ENCODE measurements at regions not wholly inside any gene's neighbourhood (a gene's known extent, or its start where the extent isn't known, plus 50 kb on each side); places are given as distances from the start of the nearest gene placed in this dataset.

DNA sequence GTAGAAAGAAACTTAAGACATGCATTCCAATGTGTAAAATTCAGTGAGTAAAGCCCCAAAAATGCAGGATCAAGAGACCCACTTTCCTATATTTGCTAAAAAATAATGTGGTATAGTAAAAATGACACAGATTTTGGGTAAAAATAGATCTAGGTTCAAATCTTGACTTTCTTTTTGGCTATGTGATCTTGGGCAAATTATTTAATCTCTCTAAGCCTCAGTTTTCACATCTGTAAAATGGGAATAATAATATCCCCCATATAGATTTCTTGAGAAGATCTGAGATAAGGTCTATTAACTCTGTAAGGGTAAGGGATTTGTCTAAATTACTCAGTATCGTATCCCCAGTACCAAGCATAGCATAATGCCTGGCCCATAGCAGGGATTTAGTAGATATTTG lies 172.3 kb downstream of the CARTPT start:
- TF ChIP-seq, protein P1, sequence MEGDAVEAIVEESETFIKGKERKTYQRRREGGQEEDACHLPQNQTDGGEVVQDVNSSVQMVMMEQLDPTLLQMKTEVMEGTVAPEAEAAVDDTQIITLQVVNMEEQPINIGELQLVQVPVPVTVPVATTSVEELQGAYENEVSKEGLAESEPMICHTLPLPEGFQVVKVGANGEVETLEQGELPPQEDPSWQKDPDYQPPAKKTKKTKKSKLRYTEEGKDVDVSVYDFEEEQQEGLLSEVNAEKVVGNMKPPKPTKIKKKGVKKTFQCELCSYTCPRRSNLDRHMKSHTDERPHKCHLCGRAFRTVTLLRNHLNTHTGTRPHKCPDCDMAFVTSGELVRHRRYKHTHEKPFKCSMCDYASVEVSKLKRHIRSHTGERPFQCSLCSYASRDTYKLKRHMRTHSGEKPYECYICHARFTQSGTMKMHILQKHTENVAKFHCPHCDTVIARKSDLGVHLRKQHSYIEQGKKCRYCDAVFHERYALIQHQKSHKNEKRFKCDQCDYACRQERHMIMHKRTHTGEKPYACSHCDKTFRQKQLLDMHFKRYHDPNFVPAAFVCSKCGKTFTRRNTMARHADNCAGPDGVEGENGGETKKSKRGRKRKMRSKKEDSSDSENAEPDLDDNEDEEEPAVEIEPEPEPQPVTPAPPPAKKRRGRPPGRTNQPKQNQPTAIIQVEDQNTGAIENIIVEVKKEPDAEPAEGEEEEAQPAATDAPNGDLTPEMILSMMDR (IDR thresholded peaks at IDR 0.05; ENCODE audit: insufficient read depth, missing control alignments): no peak
- DNase-seq (ENCODE audit: insufficient read length, low spot score) (no peak), FAIRE-seq (no peak)

GRCh38 chr5:71891856-71892255 lies 172.8 kb downstream of the CARTPT start:
- TF ChIP-seq, protein P1 (IDR thresholded peaks at IDR 0.05; ENCODE audit: insufficient read depth, missing control alignments): no peak
- DNase-seq (ENCODE audit: insufficient read length, low spot score): no peak
- no peak for FAIRE-seq

DNA sequence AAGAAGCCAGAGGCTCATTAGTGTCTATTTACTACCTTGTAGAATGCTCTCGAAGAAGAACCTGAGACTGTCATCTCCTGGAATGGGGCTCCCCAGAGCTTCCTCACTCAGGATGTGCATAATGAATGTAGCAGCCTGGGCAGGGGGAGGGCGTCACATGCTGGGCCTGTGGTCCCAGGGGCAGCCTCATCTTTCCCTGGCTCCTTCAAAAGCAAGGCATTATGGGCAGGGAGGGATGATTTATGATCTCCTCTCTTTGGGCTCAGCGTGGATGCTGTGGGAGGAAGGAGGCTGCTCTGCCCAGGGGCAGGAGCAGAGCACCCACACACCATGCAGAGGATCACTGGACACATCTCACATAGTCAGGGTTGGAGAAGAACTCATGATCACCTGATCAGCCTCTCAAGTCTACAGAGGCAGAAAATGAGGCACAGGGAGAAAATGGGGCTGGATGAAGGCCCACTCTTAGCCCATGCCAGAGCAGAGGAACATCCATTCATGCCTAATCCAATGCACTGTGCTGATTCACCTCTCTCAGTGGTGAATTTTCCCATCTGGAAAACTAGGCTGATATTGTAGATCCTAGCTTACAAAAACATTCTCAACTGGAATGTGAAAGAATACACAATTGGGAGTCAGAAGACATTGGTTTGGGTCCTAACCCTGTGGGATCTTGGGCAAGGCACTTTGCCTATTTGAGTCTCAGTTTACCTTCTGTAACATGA lies 173.7 kb downstream of the CARTPT start:
- FAIRE-seq (no peak), DNase-seq (ENCODE audit: insufficient read length, low spot score) (no peak)
- TF ChIP-seq, protein P1 (IDR thresholded peaks at IDR 0.05; ENCODE audit: insufficient read depth, missing control alignments): no peak

- TF ChIP-seq, protein P1 (IDR thresholded peaks at IDR 0.05; ENCODE audit: insufficient read depth, missing control alignments): no peak
- no peak for FAIRE-seq
- no peak for DNase-seq (ENCODE audit: insufficient read length, low spot score)
These were observed 174.4 kb downstream of the CARTPT start for GRCh38 chr5:71893451-71893850.

DNA sequence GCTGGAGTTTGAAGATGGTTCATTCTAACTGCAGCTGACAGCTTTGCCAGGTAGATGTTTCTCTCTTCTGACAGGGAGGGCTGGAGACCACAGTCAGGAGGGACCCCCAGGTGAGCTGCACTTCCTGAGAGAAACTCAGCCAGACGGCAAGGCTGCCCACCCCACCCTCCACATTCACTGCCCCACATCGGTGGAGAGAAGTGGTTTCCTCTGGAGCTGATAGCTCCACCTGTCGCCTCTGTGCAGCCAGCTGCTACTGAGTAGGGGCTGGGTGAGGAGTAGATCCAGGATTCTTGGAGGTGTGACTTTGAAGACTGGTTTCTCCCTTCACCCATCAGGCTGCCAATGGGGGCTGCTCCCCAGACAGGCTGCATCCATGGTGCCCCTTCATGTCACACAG lies 175.0 kb downstream of the CARTPT start:
- FAIRE-seq: no peak
- TF ChIP-seq, protein P1 (IDR thresholded peaks at IDR 0.05; ENCODE audit: insufficient read depth, missing control alignments): no peak
- DNase-seq (ENCODE audit: insufficient read length, low spot score): no peak

DNA sequence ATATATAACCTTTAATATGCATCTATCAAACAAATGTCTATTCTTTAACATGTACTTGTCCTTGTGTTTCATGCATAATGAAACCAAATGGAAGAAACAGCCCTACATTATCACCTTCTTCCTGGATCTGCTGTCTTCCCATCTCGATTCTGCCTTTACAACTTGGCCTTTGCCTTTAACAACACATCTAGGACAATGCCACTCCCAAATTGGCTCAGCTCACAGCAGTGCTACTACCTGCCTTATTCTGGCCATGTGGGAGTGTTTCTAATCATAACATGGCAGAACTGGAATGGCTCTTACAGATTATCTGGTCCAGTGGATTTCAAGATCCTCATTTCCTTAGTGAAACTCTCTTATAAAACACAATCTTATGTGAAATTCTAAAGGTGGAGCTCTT lies 176.5 kb downstream of the CARTPT start:
- DNase-seq (ENCODE audit: insufficient read length, low spot score) (no peak), FAIRE-seq (no peak)
- TF ChIP-seq, protein P1 (IDR thresholded peaks at IDR 0.05; ENCODE audit: insufficient read depth, missing control alignments): no peak

DNA sequence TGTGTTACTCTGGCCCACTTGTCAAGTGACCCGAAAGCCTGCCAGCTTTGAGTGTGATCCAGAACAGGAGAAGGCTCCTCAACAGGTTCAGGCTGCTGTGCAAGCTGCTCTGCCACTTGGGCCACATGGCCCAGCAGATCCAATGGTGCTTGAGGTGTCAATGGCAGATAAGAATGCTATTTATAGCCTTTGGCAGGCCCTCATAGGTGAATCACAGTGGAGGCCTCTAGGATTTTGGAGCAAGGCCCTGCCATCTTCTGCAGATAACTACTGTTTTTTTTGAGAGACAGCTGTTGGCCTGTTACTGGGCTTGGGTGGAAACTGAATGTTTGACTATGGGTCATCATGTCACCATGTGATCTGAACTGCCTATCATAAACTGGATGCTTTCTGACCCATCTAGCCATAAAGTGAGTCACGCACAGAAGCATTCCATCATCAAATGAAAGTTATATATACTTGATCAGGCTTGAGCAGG lies 180.8 kb downstream of the CARTPT start:
- FAIRE-seq (no peak), DNase-seq (ENCODE audit: insufficient read length, low spot score) (no peak)
- TF ChIP-seq, protein P1 (IDR thresholded peaks at IDR 0.05; ENCODE audit: insufficient read depth, missing control alignments): no peak
